Panc1 (cell line): ENCODE measurements at regions not wholly inside any gene's neighbourhood (a gene's known extent, or its start where the extent isn't known, plus 50 kb on each side); places are given as distances from the start of the nearest gene placed in this dataset.

Experiments
- ATAC-seq: fragments of 200-7000 bp; cut with Tn5 transposase; 2 replicates; pipeline ENCODE4 v1.9.1; 2020; ENCODE audit warnings: mild to moderate bottlenecking, moderate library complexity
- BruUV-seq: library from RNA; stranded (reverse); fragments of 400-500 nt; replicated peaks from 2 replicates; lab custom pipeline; 2021; lab: Mats Ljungman, UMichigan
- CTCF ChIA-PET: fragments of 300-600 bp; sonication (Branson Sonifier 250); formaldehyde crosslinking; loops from one replicate; lab custom pipeline; 2022; ENCODE audit warnings: antibody characterized with exemption; lab: Charles Lee
- POLR2A ChIA-PET: fragments of 300-600 bp; sonication (Branson Sonifier 250); formaldehyde crosslinking; loops from one replicate; lab custom pipeline; 2022; ENCODE audit warnings: antibody characterized with exemption; lab: Charles Lee
- DNase-seq: peaks from one replicate; pipeline ENCODE4 v3.0.0-alpha.2; 2010; ENCODE audit warnings: low read depth, low spot score
- H3K27ac ChIP-seq: 2 replicates; pipeline ENCODE4 v1.5.1; 2011; ENCODE audit warnings: mild to moderate bottlenecking, low read length, inconsistent platforms
- H3K27me3 ChIP-seq: fragments of 200-500 bp; sonication (Bioruptor generic); 2 replicates; pipeline ENCODE4 v1.6.0; 2014; ENCODE audit warnings: low read length, inconsistent platforms; ENCODE audit not compliant: control insufficient read depth, insufficient read depth
- H3K36me3 ChIP-seq: fragments of 200-500 bp; sonication (Bioruptor generic); 2 replicates; pipeline ENCODE4 v1.5.1; 2014; ENCODE audit warnings: inconsistent platforms, mild to moderate bottlenecking, low read length, moderate library complexity; ENCODE audit not compliant: control insufficient read depth, insufficient read depth
- H3K4me1 ChIP-seq: 2 replicates; pipeline ENCODE4 v1.5.1; 2011; ENCODE audit warnings: inconsistent platforms, mild to moderate bottlenecking, low read length, moderate library complexity; ENCODE audit not compliant: control insufficient read depth, insufficient read depth
- H3K4me3 ChIP-seq, 2 experiments: 2 replicates each; pipeline ENCODE4 v1.5.1; 2011 to 2012; ENCODE audit warnings: low read depth in 2 of 2, low read length in 2 of 2, mild to moderate bottlenecking in 2 of 2, inconsistent platforms in 1 of 2, moderate library complexity in 1 of 2
- H3K9me3 ChIP-seq: fragments of 200-500 bp; sonication (Bioruptor generic); 2 replicates; pipeline ENCODE4 v1.5.1; 2014; ENCODE audit warnings: low read depth, mild to moderate bottlenecking, inconsistent platforms, low read length, moderate library complexity; ENCODE audit not compliant: control insufficient read depth, insufficient read depth
- CTCF ChIP-seq: fragments of 450-650 bp; IDR thresholded peaks from 2 replicates; pipeline ENCODE4 v1.5.1; 2017; ENCODE audit warnings: mild to moderate bottlenecking
- POLR2AphosphoS5 ChIP-seq: IDR thresholded peaks from 2 replicates; pipeline ENCODE4 v1.6.1; 2012; ENCODE audit warnings: mild to moderate bottlenecking, low read depth, low read length, moderate library complexity
- SIN3A ChIP-seq: IDR thresholded peaks from 2 replicates; pipeline ENCODE4 v1.6.1; 2012; ENCODE audit warnings: low read depth, mild to moderate bottlenecking, low read length, moderate library complexity, borderline replicate concordance; ENCODE audit not compliant: insufficient read depth
- TCF7L2 ChIP-seq: IDR thresholded peaks from 2 replicates; pipeline ENCODE4 v1.6.1; 2011; ENCODE audit warnings: mild to moderate bottlenecking, low read depth, low read length, inconsistent platforms
- in situ Hi-C: cut with HindIII; loops from 2 replicates; pipeline ENCODE4 v1.10.0; 2016; ENCODE audit warnings: low sequenced_read_pairs, low pct_unique_long_range_greater_than_20kb
- intact Hi-C: fragments of 100-400 bp; cut with micrococcal nuclease; formaldehyde crosslinking; loops from one replicate; pipeline ENCODE4 v1.10.0; 2022; ENCODE audit not compliant: unreplicated experiment
- TF ChIP-seq, protein P1 (sequence below), 2 experiments: IDR thresholded peaks; 2 replicates each; pipeline ENCODE4 v1.6.1; 2011 to 2012; ENCODE audit warnings: low read depth in 2 of 2, control low read depth in 1 of 2, low read length in 1 of 2, mild to moderate bottlenecking in 1 of 2, moderate library complexity in 1 of 2; ENCODE audit not compliant: insufficient read depth in 1 of 2

DNA sequence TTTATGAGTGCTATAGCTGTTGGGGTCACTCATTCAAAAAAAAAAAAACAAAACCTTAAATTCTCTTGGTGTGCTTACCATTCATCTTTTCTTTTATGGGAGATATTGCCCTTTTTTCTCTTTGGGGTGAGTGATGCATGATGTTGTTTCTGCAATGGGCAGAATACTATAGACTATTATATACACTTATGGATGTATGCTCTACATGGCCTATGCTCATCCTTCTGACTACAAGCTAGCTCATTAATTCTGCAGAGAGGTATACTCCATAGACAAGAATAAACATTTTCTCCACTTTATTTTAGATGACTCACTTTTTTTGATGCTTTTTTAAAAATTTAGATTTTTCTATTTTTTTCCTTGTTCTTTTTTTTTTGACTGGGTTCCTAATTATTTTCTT is 160.3 kb upstream of the ANK2 start:
- BruUV-seq = no TSS peak
- Histone ChIP-seq H3K36me3 (no peaks in the 10 kb centered on the region), H3K4me1 (no peaks in the 10 kb centered on the region), H3K4me3 (no peak overlapping the region), H3K27me3 (no peaks in the 10 kb centered on the region), H3K9me3 (no peaks in the 10 kb centered on the region), H3K27ac (no peak overlapping the region)
- POLR2A ChIA-PET = no interaction called here
- DNase-seq = no peak
- TF ChIP-seq CTCF = no peak
- TF ChIP-seq SIN3A = no peak
- no peak for TF ChIP-seq TCF7L2
- TF ChIP-seq, protein P1, sequence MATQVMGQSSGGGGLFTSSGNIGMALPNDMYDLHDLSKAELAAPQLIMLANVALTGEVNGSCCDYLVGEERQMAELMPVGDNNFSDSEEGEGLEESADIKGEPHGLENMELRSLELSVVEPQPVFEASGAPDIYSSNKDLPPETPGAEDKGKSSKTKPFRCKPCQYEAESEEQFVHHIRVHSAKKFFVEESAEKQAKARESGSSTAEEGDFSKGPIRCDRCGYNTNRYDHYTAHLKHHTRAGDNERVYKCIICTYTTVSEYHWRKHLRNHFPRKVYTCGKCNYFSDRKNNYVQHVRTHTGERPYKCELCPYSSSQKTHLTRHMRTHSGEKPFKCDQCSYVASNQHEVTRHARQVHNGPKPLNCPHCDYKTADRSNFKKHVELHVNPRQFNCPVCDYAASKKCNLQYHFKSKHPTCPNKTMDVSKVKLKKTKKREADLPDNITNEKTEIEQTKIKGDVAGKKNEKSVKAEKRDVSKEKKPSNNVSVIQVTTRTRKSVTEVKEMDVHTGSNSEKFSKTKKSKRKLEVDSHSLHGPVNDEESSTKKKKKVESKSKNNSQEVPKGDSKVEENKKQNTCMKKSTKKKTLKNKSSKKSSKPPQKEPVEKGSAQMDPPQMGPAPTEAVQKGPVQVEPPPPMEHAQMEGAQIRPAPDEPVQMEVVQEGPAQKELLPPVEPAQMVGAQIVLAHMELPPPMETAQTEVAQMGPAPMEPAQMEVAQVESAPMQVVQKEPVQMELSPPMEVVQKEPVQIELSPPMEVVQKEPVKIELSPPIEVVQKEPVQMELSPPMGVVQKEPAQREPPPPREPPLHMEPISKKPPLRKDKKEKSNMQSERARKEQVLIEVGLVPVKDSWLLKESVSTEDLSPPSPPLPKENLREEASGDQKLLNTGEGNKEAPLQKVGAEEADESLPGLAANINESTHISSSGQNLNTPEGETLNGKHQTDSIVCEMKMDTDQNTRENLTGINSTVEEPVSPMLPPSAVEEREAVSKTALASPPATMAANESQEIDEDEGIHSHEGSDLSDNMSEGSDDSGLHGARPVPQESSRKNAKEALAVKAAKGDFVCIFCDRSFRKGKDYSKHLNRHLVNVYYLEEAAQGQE (IDR thresholded peaks at IDR 0.05; ENCODE audit: insufficient read depth in 1 of 2, low read depth in 2 of 2, low read length in 1 of 2) = no peak
- TF ChIP-seq POLR2AphosphoS5 = no peak
- in situ Hi-C loops (no loop called here), intact Hi-C loops (no loop called here)
- CTCF ChIA-PET = no interaction called here
- no peak for ATAC-seq

DNA sequence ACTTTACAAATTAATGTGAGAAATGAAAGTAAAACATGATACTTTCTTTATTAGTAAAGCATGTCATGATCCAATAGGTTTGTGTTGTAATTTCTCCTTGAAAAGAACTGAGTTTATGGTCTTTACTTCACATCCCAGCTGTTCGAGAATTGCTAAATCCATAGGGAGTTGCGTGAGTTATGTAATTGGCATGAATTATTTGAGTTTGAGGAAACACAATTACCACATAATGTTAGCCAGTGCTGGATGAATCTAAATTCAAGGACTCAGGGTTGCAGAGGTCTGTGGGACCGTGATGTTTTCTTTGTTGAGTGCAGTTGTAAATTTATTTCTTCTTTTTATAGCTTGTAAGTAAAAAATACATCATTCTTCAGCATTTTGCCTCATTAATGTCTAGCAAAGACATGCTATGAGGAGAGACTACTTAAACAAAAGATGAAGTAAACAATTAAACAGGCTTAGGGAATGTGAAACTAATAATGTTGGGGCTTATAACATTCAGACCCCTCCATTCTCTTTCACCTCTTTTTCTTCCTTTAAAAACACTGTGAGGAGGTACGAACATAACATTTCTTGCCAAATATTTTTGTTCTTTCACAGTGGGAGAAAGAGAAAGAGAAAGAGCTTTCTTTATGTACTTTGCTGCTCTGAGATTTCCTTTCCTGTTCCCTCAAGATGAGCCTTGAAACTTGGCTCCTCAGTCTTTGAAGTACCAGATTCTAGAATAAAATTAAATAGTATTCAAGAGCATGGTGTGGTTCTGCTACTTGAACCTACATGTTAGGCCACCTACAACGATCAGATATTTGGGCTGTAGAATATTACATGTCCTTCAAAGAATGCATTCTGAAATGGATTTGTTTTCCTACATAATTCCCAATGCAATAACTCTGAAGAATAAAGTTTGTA is 159.6 kb upstream of the ANK2 start:
- no peak overlapping the region for H3K27ac ChIP-seq
- H3K27me3 ChIP-seq = no peaks in the 10 kb centered on the region
- no TSS peak for BruUV-seq
- POLR2A ChIA-PET = no interaction called here
- DNase-seq = no peak
- no peaks in the 10 kb centered on the region for H3K4me1 ChIP-seq
- no peak for ATAC-seq
- H3K9me3 ChIP-seq = no peaks in the 10 kb centered on the region
- intact Hi-C loops (no loop called here), in situ Hi-C loops (no loop called here)
- CTCF ChIA-PET = no interaction called here
- H3K4me3 ChIP-seq = no peak overlapping the region
- no peak for TF ChIP-seq POLR2AphosphoS5
- no peak for TF ChIP-seq CTCF
- no peak for TF ChIP-seq TCF7L2
- TF ChIP-seq, protein P1 (IDR thresholded peaks at IDR 0.05; ENCODE audit: insufficient read depth in 1 of 2, low read depth in 2 of 2, low read length in 1 of 2) = no peak
- no peak for TF ChIP-seq SIN3A
- H3K36me3 ChIP-seq = no peaks in the 10 kb centered on the region
